SH-SY5Y (cell line): ENCODE measurements at regions not wholly inside any gene's neighbourhood (a gene's known extent, or its start where the extent isn't known, plus 50 kb on each side); places are given as distances from the start of the nearest gene placed in this dataset.

Experiments
- GATA2 ChIP-seq: IDR thresholded peaks from 2 replicates; pipeline ENCODE4 v1.6.1; 2011; ENCODE audit warnings: mild to moderate bottlenecking, low read depth, low read length
- GATA3 ChIP-seq: IDR thresholded peaks from 2 replicates; pipeline ENCODE4 v1.6.1; 2011; ENCODE audit warnings: low read depth, mild to moderate bottlenecking, low read length, moderate library complexity

DNA sequence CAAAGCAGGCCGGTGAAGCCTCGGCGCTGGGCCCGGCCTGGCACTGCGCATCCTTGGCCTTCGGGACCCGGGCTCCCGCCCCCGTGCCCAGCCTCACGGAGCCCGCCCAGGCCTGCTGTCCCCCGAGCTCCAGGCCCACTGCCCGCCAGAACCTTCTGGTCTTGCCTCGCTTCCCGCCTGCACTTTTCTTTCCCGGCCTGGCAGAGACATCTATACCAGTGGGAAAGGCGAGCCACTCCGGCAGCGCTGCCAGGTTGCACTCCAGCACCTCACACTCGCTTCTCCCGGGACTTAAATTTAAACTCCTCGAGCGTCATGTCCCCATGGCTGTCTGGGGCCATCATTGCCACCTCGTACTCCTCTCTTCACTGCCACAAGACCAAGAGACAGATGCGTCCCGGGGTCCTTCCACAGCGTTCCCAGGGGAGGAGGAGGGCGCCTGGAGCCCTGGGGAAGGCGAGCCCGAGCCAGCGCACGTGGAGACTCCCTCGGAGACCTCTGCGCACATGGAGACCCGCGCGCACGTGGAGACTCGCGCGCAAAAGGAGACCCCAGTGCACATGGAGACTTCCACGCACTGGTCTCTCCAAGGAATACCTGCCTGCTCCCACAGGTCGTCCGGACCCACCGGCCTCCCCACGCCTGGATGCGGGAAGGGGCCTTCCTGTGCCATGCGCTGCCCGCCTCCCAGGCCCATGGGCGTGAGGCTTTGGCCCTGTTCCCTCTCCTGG, 253.1 kb upstream of the SALL3 start:
- TF ChIP-seq GATA2: no peak
- no peak for TF ChIP-seq GATA3
